Islet precursor cell (in vitro differentiated cells): ENCODE measurements at regions not wholly inside any gene's neighbourhood (a gene's known extent, or its start where the extent isn't known, plus 50 kb on each side); places are given as distances from the start of the nearest gene placed in this dataset.

Experiments
- DNase-seq: peaks from one replicate; pipeline ENCODE4 v3.0.0-alpha.2; 2018

GRCh38 chr7:10821156-10821555 lies 152.5 kb upstream of the PHF14 start:
- no peak for DNase-seq

GRCh38 chr7:10824154-10824553 lies 149.5 kb upstream of the PHF14 start:
- DNase-seq, result no peak

GRCh38 chr7:10838228-10838627 lies 135.4 kb upstream of the PHF14 start:
- DNase-seq, result no peak

GRCh38 chr7:10845225-10845624 lies 128.4 kb upstream of the PHF14 start:
- no peak for DNase-seq

- no peak for DNase-seq
These were observed 118.1 kb upstream of the PHF14 start for GRCh38 chr7:10855583-10855982.

GRCh38 chr7:10860516-10860915 lies 113.2 kb upstream of the PHF14 start:
- peak; percentile 76 for DNase-seq

- DNase-seq, result no peak
These were observed 110.2 kb upstream of the PHF14 start for GRCh38 chr7:10863476-10863875.

- peak; percentile 71 for DNase-seq
These were observed 99.0 kb upstream of the PHF14 start for GRCh38 chr7:10874666-10875065.

- peak; percentile 65 for DNase-seq
These were observed 98.6 kb upstream of the PHF14 start for GRCh38 chr7:10875080-10875479.

GRCh38 chr7:10888861-10889260 lies 84.8 kb upstream of the PHF14 start:
- DNase-seq, result no peak

GRCh38 chr7:10889266-10889898 lies 84.3 kb upstream of the PHF14 start:
- peak; percentile 64 for DNase-seq

GRCh38 chr7:10908600-10908999 lies 65.1 kb upstream of the PHF14 start:
- peak; percentile 82 for DNase-seq

GRCh38 chr7:10910447-10910846 lies 63.2 kb upstream of the PHF14 start:
- DNase-seq, result no peak

GRCh38 chr7:10912077-10912476 lies 61.6 kb upstream of the PHF14 start:
- no peak for DNase-seq

- DNase-seq, result no peak
These were observed 60.2 kb upstream of the PHF14 start for GRCh38 chr7:10913457-10913856.

- DNase-seq, result no peak
These were observed 55.5 kb upstream of the PHF14 start for GRCh38 chr7:10918093-10918590.

GRCh38 chr7:10919923-10920322 lies 53.7 kb upstream of the PHF14 start:
- DNase-seq, result no peak
